HG02973 (cell line): ENCODE measurements at regions not wholly inside any gene's neighbourhood (a gene's known extent, or its start where the extent isn't known, plus 50 kb on each side); places are given as distances from the start of the nearest gene placed in this dataset.
"Not testable (repeated sequence)": the region's sequence is repeated elsewhere in the genome, so short reads cannot be mapped to it uniquely, and the experiment has no call there.

Experiments used
- ATAC-seq: cut with Tn5 transposase; IDR thresholded peaks from one replicate; pipeline ENCODE4 v1.9.1; 2021; ENCODE audit warnings: moderate library complexity; ENCODE audit not compliant: unreplicated experiment

GRCh38 chr1:80403471-80403893, 1397.0 kb upstream of the ADGRL4 start:
- ATAC-seq, result no peak

DNA sequence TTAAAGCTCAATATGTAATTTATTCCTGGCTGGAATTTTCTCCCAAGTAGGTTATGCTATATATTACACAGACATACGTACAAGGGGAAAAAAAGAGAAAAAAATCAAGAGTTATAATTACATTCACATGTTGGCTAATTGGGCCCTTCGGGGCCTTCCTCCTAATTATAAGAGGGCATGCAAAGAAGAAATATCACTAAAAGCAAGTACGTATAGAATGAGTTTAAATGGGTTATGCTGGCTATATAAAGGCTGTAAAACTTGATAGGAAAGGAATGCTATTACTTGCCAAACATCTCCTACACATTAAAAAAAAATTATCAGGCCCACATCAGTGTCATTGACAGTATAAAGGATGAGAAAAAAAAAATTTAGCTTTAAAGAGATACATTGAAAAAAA, 1396.1 kb upstream of the ADGRL4 start:
- no peak for ATAC-seq

DNA sequence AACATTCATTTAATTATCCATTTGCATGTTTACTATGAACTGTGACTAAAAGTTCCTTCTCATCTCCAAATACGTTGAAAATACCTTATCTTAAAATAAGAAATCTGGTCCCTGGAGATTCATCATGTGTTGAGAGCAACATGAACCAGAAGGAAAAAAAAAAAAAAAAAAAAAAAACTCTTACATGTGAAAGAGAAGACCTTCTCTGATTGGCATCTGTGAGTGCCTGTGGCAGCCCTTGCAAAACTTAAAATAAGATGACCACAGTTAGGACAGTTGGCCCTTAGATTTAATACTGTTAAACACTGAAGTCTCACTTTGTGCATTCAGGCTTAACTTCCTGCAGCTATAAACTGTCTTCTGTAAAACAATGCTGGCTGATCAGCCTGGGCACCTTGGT, 1395.2 kb upstream of the ADGRL4 start:
- no peak for ATAC-seq

GRCh38 chr1:80392529-80392928, 1386.0 kb upstream of the ADGRL4 start:
- ATAC-seq, result no peak

GRCh38 chr1:80385650-80386049, 1379.1 kb upstream of the ADGRL4 start:
- ATAC-seq, result no peak

DNA sequence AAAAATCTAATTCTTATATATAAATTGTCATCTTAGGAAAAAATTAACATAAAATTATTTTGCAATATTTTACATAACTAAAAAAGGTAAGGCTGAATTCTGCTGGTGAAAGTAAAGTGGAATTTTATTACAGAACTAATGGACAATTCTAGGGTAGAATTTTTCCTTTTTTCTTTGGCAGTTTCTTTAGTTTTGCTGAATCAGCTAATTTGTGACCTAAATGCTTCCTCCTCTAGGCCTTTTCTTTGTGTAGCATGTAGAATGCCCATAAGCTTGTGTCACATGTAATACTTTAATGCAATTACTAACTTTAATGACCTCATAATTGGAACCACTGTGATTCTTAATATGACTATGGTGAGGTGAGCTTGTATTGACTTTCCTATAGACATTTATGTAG, 1378.4 kb upstream of the ADGRL4 start:
- no peak for ATAC-seq

DNA sequence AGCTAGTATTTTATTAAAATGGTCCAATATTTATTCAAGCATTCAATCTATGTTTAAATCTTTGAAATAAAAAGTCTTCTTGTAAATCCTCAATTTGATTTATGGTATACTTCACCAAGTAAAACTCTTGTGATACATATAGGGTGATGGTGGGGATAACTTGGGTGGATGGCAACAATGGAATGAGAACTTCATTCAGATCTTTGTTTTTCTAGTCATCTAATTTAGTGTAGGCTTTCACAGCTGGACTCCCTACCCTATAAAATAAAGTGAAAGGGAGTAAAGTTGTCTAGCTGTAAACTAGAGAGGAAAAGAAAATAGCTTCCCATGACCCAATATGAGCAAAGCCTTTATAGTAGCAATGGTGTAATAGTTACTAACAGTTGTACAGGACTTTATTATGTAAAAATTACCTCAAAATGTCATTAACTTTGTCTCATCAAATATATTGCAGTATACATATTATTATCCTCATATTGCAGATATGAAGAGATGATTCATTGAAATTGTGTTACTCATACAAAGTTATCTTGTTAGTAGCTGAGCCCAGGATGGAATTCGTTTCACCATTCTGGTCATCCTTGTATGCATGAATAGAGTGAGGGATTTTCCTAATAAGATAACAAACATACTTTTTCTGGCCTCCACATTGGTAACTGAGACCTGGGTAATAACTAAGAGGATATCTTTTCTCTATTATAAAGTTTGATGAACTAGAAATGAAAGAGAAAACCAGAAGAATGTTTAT, 1377.7 kb upstream of the ADGRL4 start:
- no peak for ATAC-seq

- ATAC-seq, result no peak
Observed at GRCh38 chr1:80375662-80376061, 1369.1 kb upstream of the ADGRL4 start.

DNA sequence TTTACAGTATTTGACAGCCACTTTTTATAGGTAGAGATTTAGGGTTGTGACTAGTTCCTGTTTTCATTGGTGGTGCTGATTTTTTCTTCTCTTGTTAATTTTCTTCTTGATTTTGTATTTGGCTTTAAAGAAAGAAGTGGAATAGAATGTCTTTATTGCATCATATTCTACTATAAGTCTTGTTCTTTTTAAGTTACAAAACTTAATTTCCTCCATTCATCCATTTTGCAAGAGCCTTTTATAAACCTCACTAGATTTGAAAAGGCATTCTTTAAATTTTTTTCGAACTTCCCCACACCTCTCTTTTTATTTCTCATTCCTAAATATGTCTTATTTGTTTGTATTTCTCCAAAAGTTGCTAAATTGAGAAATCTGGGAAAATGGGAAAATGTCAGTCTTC, 1368.6 kb upstream of the ADGRL4 start:
- ATAC-seq, result no peak

- no peak for ATAC-seq
Observed at GRCh38 chr1:80369780-80370179, 1363.2 kb upstream of the ADGRL4 start.

DNA sequence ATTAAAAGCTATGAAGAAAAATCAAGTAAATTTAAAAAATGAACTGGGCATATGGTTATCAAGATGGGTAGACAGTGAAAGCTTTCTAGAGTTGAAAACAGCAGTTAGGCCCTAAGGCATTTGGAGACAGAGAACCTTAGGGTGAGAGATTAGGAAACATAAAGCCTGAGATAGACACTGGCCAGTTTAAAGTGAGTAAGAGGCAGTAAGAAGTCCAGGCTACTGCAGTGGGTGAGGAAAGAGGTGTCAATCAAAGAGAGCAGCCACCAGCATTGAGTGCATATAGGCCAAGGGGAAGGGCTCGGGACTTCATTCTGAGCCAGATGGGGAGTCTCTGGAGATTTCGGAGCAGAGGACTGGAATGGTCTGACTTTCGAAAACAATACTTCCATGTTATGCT, 1360.5 kb upstream of the ADGRL4 start:
- no peak for ATAC-seq

GRCh38 chr1:80365359-80366021, 1359.0 kb upstream of the ADGRL4 start:
- ATAC-seq, result no peak

DNA sequence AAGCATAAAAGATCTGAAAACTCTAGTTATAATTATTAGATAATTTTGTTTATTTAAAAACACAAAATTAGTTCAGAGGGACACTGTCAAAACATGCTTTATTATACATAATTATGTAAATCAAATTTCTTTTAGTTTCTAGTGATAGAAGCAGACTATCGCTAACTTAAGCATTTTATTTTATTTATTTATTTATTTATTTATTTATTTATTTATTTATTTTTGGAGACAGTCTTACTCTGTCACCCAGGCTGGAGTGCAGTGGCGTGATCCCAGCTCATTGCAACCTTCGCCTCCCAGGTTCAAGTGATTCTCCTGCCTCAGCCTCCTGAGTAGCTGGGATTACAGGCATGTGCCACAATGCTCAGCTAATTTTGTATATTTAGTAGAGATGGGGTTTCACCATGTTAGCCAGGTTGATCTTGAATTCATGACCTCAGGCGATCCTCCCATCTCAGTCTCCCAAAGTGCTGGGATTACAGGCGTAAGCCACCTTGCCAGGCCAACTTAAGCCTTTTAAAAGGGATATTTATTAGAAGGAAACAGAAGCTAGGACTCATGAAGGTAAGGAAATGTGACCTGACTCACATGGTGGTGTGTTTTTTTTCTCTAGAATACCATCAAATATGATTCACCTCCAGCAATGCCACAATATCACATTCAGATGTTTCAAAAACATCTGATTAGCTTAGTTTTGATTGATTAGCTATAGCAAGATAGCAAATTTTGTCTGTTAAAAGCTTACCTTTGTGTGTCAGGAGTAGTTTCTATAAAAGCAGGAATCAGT, 1357.4 kb upstream of the ADGRL4 start:
- no peak for ATAC-seq

DNA sequence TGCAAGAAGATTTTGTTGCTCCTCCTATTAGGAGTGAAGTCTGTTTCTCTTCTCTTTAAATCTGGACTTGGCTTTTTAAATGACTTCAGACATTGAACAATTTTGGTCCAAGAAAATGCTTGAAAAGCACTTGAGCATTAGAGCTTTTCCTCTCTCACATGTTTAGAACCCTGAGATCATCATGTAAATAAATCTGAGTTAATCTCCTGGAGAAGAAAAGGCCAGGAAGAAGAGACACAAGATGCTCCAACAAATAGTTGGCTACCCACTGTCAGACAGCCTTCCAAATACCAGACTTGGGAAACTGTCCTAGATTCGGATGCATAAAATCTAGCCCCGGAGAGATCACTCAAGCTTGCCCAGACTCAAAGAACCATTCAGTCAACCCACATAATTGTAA, 1353.1 kb upstream of the ADGRL4 start:
- no peak for ATAC-seq

DNA sequence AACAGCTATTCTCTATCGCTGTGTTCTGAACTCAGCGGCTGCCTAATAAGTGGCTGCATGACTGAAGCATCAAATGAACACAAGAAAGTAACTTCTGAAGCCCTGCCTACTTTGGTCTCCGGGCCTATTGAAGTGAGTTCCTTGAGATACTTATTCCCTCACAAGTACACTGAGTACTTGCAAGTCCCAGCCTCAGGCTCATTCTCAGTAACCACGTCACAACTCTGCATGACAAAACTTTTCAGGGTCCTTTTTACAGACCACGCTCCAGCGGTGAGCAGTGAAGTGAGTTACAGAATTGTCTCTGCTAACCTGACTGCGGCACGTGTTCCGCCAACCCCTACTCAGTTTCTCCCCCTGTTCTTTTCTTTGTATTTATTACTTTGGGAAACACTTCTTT, 1342.7 kb upstream of the ADGRL4 start:
- no peak for ATAC-seq

DNA sequence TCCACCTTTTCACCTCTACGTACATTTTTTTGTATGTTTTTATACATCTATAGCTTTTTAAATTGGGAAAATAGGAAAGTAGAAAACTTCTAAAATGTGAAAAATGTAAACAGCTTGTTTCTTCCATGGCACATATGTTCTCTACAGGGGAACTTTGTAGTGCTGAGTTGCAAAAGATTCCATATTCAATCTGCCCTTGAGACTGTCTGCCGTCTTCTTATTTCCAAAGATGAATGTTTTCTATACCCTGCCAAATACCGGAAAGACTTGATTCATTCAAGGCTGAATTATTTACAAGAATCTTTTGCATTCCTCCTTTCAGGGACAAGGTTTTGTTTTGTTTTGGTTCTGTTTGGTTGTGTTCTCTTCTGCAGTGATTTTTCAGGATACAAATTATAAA, 1334.5 kb upstream of the ADGRL4 start:
- no peak for ATAC-seq

- no peak for ATAC-seq
Observed at GRCh38 chr1:80318108-80318507, 1311.6 kb upstream of the ADGRL4 start.

DNA sequence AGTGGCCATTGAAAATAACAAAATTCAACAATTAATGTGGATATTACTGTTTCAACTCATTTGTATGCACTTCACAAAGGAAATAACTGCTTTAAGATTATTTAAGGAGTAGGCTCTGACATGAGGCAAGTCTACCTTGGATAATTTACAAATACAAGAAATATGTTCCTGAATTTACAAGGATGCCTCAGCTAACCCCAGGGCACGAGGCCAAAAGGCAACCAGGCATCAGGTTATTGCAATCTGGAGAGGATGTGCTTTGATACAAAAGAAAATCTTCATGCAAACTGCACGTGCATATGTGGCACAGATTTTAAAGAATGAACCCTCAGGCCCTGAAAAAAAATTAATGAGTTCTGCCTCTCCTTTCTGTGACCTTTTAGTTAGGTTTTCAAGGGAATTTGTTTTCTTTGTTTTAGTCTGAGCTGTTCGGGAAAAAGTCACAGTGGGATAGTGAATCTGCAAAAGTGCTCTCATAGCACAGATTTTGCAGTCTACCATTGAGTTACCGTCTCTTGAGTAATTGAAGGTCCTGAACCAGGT, 1304.2 kb upstream of the ADGRL4 start:
- ATAC-seq, result no peak

DNA sequence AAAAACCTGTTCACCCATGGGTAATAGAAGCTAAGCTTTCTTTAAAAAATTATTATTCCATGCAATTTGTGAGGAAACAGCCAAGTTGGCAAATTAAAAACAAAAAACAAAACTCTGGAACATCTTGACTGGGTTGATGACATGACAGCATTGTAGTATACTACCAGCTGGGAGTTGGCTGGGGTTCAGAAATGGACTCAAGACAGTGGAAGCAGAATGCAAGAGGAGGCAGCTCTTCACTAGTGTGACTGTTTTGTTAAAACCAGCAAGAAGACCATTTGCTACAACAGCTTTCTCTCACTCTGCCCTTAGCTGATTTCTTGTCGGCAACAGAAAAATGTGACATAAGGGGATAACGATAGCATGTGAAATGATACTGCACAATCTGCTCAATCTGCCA, 1298.9 kb upstream of the ADGRL4 start:
- ATAC-seq, result no peak

DNA sequence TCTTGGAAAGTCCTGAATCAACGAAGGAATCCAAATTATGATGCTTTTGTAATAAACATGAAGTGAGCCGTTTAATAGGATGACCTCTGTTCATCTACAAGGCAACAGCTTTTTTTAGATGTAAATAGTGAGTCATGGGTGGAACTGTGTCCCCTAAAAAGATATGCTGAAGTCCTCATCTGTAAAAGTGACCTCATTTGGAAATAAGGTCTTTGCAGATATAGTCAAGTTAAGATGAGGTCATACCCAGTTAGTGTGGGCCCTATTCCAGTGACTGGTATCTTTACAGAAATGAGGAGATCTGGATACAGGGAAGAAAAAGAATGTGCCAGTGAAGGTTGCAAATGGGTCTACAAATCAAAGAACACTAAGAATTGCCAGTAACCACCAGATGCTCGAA, 1287.3 kb upstream of the ADGRL4 start:
- ATAC-seq, result no peak

- ATAC-seq, result not testable (repeated sequence)
Observed at GRCh38 chr1:80288750-80289149, 1282.2 kb upstream of the ADGRL4 start.

GRCh38 chr1:80282536-80282935, 1276.0 kb upstream of the ADGRL4 start:
- ATAC-seq, result no peak
